PC-3 (cell line): ENCODE measurements at regions not wholly inside any gene's neighbourhood (a gene's known extent, or its start where the extent isn't known, plus 50 kb on each side); places are given as distances from the start of the nearest gene placed in this dataset.

ENCODE experiments used
- CTCF ChIP-seq: fragments of 300-600 bp; sonication (generic); conservative IDR thresholded peaks from 2 replicates; pipeline ENCODE4 v1.5.1; 2017; ENCODE audit warnings: antibody characterized with exemption, low read depth, mild to moderate bottlenecking, low read length
- EZH2phosphoT487 ChIP-seq: fragments of 300-600 bp; sonication (generic); IDR thresholded peaks from 2 replicates; pipeline ENCODE4 v1.6.1; 2018; ENCODE audit warnings: mild to moderate bottlenecking, antibody characterized with exemption, low read length, borderline replicate concordance

- no peak for TF ChIP-seq CTCF
- no peak for TF ChIP-seq EZH2phosphoT487
These were observed 126.5 kb upstream of the PAM start for GRCh38 chr5:102628441-102629175.
